Smooth muscle cell (in vitro differentiated cells): ENCODE measurements at regions not wholly inside any gene's neighbourhood (a gene's known extent, or its start where the extent isn't known, plus 50 kb on each side); places are given as distances from the start of the nearest gene placed in this dataset.
"Not testable (repeated sequence)": the region's sequence is repeated elsewhere in the genome, so short reads cannot be mapped to it uniquely, and the experiment has no call there.

Source experiments
- DNase-seq: peaks from one replicate; lab custom pipeline; 2025; ENCODE audit not compliant: unreplicated experiment; lab: John Stamatoyannopoulos, UW
- H2AFZ ChIP-seq: fragments of 200-600 bp; sonication (generic); 2 replicates; pipeline ENCODE4 v1.6.0; 2016; ENCODE audit warnings: antibody characterized with exemption, low read depth, mild to moderate bottlenecking
- H3F3A ChIP-seq: fragments of 200-600 bp; sonication (generic); 2 replicates; pipeline ENCODE4 v1.6.0; 2017; ENCODE audit warnings: antibody characterized with exemption, low read depth
- H3K27ac ChIP-seq: fragments of 200-600 bp; sonication (generic); 2 replicates; pipeline ENCODE4 v1.5.1; 2016; ENCODE audit warnings: low read depth, mild to moderate bottlenecking
- H3K27me3 ChIP-seq: fragments of 200-600 bp; sonication (generic); 2 replicates; pipeline ENCODE4 v1.6.1; 2016; ENCODE audit warnings: low read depth, mild to moderate bottlenecking
- H3K36me3 ChIP-seq: fragments of 200-600 bp; sonication (generic); 2 replicates; pipeline ENCODE4 v1.5.1; 2016; ENCODE audit warnings: low read depth
- H3K4me1 ChIP-seq: fragments of 200-600 bp; sonication (generic); 2 replicates; pipeline ENCODE4 v1.5.1; 2016; ENCODE audit warnings: low read depth
- H3K4me2 ChIP-seq: fragments of 200-600 bp; sonication (generic); 2 replicates; pipeline ENCODE4 v1.6.0; 2016; ENCODE audit warnings: mild to moderate bottlenecking
- H3K4me3 ChIP-seq: fragments of 200-600 bp; sonication (generic); 2 replicates; pipeline ENCODE4 v1.5.1; 2016; ENCODE audit warnings: mild to moderate bottlenecking
- H3K79me2 ChIP-seq: fragments of 200-600 bp; sonication (generic); 2 replicates; pipeline ENCODE4 v1.6.0; 2016; ENCODE audit warnings: low read depth, mild to moderate bottlenecking
- H3K9ac ChIP-seq: fragments of 200-600 bp; sonication (generic); 2 replicates; pipeline ENCODE4 v1.6.0; 2016; ENCODE audit warnings: low read depth
- H3K9me3 ChIP-seq: fragments of 200-600 bp; sonication (generic); replicated peaks from 2 replicates; pipeline ENCODE4 v1.5.1; 2016; ENCODE audit warnings: low read depth
- H4K20me1 ChIP-seq: fragments of 200-600 bp; sonication (generic); 2 replicates; pipeline ENCODE4 v1.6.0; 2016; ENCODE audit warnings: low read depth
- WGBS: methylation state at CpG from one replicate; pipeline ENCODE4 v1.1.7; 2016; ENCODE audit warnings: low lambda C conversion rate; 5-methylcytosine and 5-hydroxymethylcytosine counted together
- TF ChIP-seq, protein P1 (sequence below): fragments of 200-600 bp; sonication (generic); IDR thresholded peaks from 2 replicates; pipeline ENCODE4 v1.5.1; 2017; ENCODE audit warnings: borderline replicate concordance, mild to moderate bottlenecking, antibody characterized with exemption; ENCODE audit not compliant: insufficient read depth, poor library complexity, severe bottlenecking

DNA sequence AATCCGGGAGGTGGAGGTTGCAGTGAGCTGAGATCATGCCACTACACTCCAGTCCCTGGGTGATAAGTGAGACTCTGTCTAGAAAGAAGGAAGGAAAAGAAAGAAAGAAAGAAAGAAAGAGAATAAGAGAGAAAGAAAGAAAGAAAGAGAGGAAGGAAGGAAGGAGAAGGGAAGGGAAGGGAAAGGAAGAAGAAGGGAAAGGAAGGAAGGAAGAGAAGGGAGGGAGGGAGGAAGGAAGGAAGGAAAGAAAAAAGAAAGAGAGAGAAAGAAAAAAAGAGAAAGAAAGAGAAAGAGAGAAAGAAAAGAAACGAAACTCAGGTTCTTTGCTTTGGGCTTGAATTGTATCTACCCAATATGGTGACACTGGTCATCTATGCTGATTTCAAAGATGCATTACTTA, 102.3 kb upstream of the GATA6 start:
- Histone ChIP-seq H3K9ac (no peak overlapping the region), H3K4me2 (no peak overlapping the region), H3K4me3 (no peak overlapping the region), H3F3A (no peaks in the 10 kb centered on the region), H3K36me3 (no peaks in the 10 kb centered on the region), H3K79me2 (no peaks in the 10 kb centered on the region), H4K20me1 (no peaks in the 10 kb centered on the region), H3K27me3 (no peaks in the 10 kb centered on the region), H3K4me1 (peaks cover 3% of the 10 kb centered on the region), H3K27ac (no peak overlapping the region), H3K9me3 (no peaks in the 10 kb centered on the region), H2AFZ (no peak overlapping the region)
- DNase-seq = no peak
- TF ChIP-seq, protein P1, sequence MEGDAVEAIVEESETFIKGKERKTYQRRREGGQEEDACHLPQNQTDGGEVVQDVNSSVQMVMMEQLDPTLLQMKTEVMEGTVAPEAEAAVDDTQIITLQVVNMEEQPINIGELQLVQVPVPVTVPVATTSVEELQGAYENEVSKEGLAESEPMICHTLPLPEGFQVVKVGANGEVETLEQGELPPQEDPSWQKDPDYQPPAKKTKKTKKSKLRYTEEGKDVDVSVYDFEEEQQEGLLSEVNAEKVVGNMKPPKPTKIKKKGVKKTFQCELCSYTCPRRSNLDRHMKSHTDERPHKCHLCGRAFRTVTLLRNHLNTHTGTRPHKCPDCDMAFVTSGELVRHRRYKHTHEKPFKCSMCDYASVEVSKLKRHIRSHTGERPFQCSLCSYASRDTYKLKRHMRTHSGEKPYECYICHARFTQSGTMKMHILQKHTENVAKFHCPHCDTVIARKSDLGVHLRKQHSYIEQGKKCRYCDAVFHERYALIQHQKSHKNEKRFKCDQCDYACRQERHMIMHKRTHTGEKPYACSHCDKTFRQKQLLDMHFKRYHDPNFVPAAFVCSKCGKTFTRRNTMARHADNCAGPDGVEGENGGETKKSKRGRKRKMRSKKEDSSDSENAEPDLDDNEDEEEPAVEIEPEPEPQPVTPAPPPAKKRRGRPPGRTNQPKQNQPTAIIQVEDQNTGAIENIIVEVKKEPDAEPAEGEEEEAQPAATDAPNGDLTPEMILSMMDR = no peak
- WGBS = 90% methylated on average over 2 of the region's 2 CpGs

DNA sequence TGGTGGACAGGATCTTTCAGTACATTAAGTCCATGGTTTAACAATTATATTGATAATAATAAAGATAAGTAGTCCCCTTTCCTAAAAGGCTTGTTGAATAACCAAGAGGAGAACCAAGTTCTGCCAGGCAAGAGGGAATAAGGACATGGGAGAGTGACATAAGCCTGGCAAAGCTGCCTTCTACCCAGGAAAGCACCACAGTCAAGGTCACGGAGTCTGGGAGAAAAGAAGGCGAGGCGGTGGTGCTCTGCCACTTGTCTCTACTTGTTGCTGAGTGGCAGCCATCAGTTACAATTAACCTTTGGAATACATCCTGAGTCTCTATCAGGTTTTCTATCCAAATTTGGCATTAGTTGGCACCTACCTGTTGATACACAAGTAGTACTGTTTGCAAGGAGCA, 101.7 kb upstream of the GATA6 start:
- H3K79me2 ChIP-seq = no peaks in the 10 kb centered on the region
- no peaks in the 10 kb centered on the region for H3K9me3 ChIP-seq
- H3K4me1 ChIP-seq = peaks cover 3% of the 10 kb centered on the region
- H3F3A ChIP-seq = no peaks in the 10 kb centered on the region
- TF ChIP-seq, protein P1 = no peak
- H4K20me1 ChIP-seq = no peaks in the 10 kb centered on the region
- H3K4me3 ChIP-seq = no peak overlapping the region
- H3K27me3 ChIP-seq = no peaks in the 10 kb centered on the region
- WGBS = 96% methylated on average over 3 of the region's 3 CpGs
- no peaks in the 10 kb centered on the region for H3K36me3 ChIP-seq
- no peak overlapping the region for H3K27ac ChIP-seq
- H2AFZ ChIP-seq = no peak overlapping the region
- H3K9ac ChIP-seq = no peak overlapping the region
- DNase-seq = no peak
- no peak overlapping the region for H3K4me2 ChIP-seq

DNA sequence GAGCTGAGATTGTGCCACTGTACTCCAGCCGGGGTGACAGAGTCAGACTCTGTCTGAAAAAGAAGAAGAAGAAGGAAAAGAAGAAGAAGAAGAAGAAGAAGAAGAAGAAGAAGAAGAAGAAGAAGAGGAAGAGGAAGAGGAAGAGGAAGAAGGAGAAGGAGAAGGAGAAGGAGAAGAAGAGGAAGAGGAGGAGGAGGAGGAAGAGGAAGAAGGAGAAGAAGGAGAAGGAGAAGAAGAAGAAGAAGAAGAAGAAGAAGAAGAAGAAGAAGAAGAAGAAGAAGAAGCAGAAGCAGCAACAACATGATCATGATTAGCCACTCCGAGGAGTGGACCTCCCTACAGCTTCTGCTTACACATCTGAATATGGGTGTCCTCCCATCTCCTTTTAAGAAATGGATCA, 100.6 kb upstream of the GATA6 start:
- H3F3A ChIP-seq, H3K4me1 ChIP-seq, H3K27me3 ChIP-seq, DNase-seq, H3K4me2 ChIP-seq, H3K9ac ChIP-seq, H3K9me3 ChIP-seq, H3K4me3 ChIP-seq, H3K27ac ChIP-seq, H3K36me3 ChIP-seq, H4K20me1 ChIP-seq, H3K79me2 ChIP-seq, H2AFZ ChIP-seq: not testable (repeated sequence)
- 100% methylated on average over 2 of the region's 2 CpGs for WGBS

DNA sequence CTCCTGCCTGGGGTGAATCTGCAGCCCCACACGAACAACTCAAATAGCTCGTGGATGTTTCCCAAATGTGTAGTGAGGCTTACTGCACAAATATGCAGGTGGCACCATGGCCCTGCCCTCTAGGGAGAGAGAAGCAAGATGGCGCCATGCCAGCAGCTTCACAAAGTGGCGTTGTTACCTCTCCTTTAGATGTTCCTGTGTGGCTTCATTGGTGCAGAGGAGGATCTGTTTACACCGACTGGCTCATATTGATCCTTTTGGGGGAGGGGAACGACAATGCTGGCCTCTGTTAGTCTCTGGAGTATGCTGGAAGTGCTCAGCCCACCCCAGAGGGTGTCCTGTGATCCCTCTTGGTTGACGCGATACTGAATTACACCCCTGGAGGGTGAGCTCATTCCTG, 99.5 kb upstream of the GATA6 start:
- TF ChIP-seq, protein P1 = no peak
- WGBS = 89% methylated on average over 8 of the region's 8 CpGs
- DNase-seq = no peak
- Histone ChIP-seq H3K36me3 (no peaks in the 10 kb centered on the region), H2AFZ (no peak overlapping the region), H3K27ac (no peak overlapping the region), H3F3A (no peaks in the 10 kb centered on the region), H3K4me3 (no peak overlapping the region), H3K4me1 (no peaks in the 10 kb centered on the region), H3K79me2 (no peaks in the 10 kb centered on the region), H3K27me3 (no peaks in the 10 kb centered on the region), H3K4me2 (no peak overlapping the region), H3K9ac (no peak overlapping the region), H4K20me1 (no peaks in the 10 kb centered on the region), H3K9me3 (no peaks in the 10 kb centered on the region)
